GM12878 (cell line): ENCODE measurements at regions not wholly inside any gene's neighbourhood (a gene's known extent, or its start where the extent isn't known, plus 50 kb on each side); places are given as distances from the start of the nearest gene placed in this dataset.

ENCODE experiments used
- ATAC-seq: fragments of 200-7000 bp; cut with Tn5 transposase; 3 replicates; pipeline ENCODE4 v1.9.1; 2020; ENCODE audit warnings: mild to moderate bottlenecking, moderate library complexity
- BruUV-seq: library from RNA; stranded (reverse); fragments of 400-500 nt; replicated peaks from 2 replicates; lab custom pipeline; 2021; lab: Mats Ljungman, UMichigan
- CTCF ChIA-PET: fragments of 300-600 bp; sonication (Branson Sonifier 250); formaldehyde crosslinking; extraction: SDS; loops from one replicate; lab custom pipeline; 2021; ENCODE audit warnings: inconsistent platforms; lab: Yijun Ruan, JAX
- POLR2A ChIA-PET: fragments of 350-600 bp; formaldehyde crosslinking; extraction: SDS; loops from one replicate; lab custom pipeline; 2021; ENCODE audit warnings: inconsistent platforms; lab: Charles Lee
- RAD21 ChIA-PET: fragments of 300-600 bp; sonication (Branson Sonifier 250); formaldehyde crosslinking; loops from one replicate; lab custom pipeline; 2023; ENCODE audit warnings: antibody characterized with exemption; ENCODE audit not compliant: unreplicated experiment; lab: Charles Lee
- SMC1A ChIA-PET: fragments of 300-600 bp; sonication (Branson Sonifier 250); formaldehyde crosslinking; loops from one replicate; lab custom pipeline; 2023; ENCODE audit not compliant: unreplicated experiment, uncharacterized antibody; lab: Charles Lee
- DNase-seq: peaks from one replicate; pipeline ENCODE4 v3.0.0-alpha.2; 2011; ENCODE audit warnings: low read depth, low spot score
- FAIRE-seq: peaks from 3 replicates; lab custom pipeline; 2011; peaks lifted over from hg19 to GRCh38; lab: Jason Lieb, UNC
- H2AFZ ChIP-seq: 2 replicates; pipeline ENCODE4 v1.6.0; 2011; ENCODE audit warnings: low read depth, low read length, control low read depth; ENCODE audit not compliant: control insufficient read depth
- H3K27ac ChIP-seq: 2 replicates; pipeline ENCODE4 v1.5.1; 2011; ENCODE audit warnings: control low read depth; ENCODE audit not compliant: control insufficient read depth, insufficient read depth
- H3K27me3 ChIP-seq, 2 experiments: replicated peaks in 1 of 2; 2 replicates each; pipeline versions ENCODE4 v1.6.0 to v1.6.1; 2011; ENCODE audit warnings: low read length in 1 of 2; ENCODE audit not compliant: control insufficient read depth in 2 of 2, insufficient read depth in 2 of 2
- H3K36me3 ChIP-seq, 2 experiments: 2 replicates each; pipeline ENCODE4 v1.5.1; 2011; ENCODE audit warnings: low read length in 1 of 2; ENCODE audit not compliant: control insufficient read depth in 2 of 2, insufficient read depth in 2 of 2
- H3K4me1 ChIP-seq: 2 replicates; pipeline ENCODE4 v1.6.1; 2011; ENCODE audit warnings: mild to moderate bottlenecking, low read length, moderate library complexity, mixed read lengths; ENCODE audit not compliant: control insufficient read depth, insufficient read depth
- H3K4me2 ChIP-seq: 2 replicates; pipeline ENCODE4 v1.6.0; 2011; ENCODE audit warnings: control low read depth; ENCODE audit not compliant: control insufficient read depth, insufficient read depth
- H3K4me3 ChIP-seq: fragments of 200-600 bp; sonication (generic); 2 replicates; pipeline ENCODE4 v1.5.1; 2016
- H3K79me2 ChIP-seq: 2 replicates; pipeline ENCODE4 v1.6.0; 2011; ENCODE audit warnings: low read length; ENCODE audit not compliant: control insufficient read depth, insufficient read depth
- H3K9ac ChIP-seq: 2 replicates; pipeline ENCODE4 v1.8.0; 2011; ENCODE audit warnings: low read length, control low read depth, mixed read lengths; ENCODE audit not compliant: control insufficient read depth, insufficient read depth
- H3K9me3 ChIP-seq: replicated peaks from 3 replicates; pipeline ENCODE4 v1.5.1; 2011; ENCODE audit warnings: mild to moderate bottlenecking, low read length; ENCODE audit not compliant: control insufficient read depth, insufficient read depth
- H4K20me1 ChIP-seq: 2 replicates; pipeline ENCODE4 v1.6.0; 2011; ENCODE audit not compliant: control insufficient read depth, insufficient read depth
- BCL3 ChIP-seq: IDR thresholded peaks from 2 replicates; pipeline ENCODE4 v1.6.1; 2011; ENCODE audit warnings: borderline replicate concordance, low read depth, mild to moderate bottlenecking, moderate library complexity, low read length; ENCODE audit not compliant: insufficient read depth, poor library complexity, severe bottlenecking
- ESRRA ChIP-seq: IDR thresholded peaks from 2 replicates; pipeline ENCODE4 v1.6.1; 2012; ENCODE audit warnings: mild to moderate bottlenecking, low read length, improper control_type of control experiment
- ETV6 ChIP-seq, 2 experiments: fragments of 450-650 bp in 1 of 2; IDR thresholded peaks in 1 of 2; conservative IDR thresholded peaks in 1 of 2; 2 replicates each; pipeline ENCODE4 v1.6.1; 2014; ENCODE audit warnings: antibody characterized with exemption in 1 of 2, borderline replicate concordance in 1 of 2, low read depth in 1 of 2, mild to moderate bottlenecking in 1 of 2, moderate library complexity in 1 of 2
- JUNB ChIP-seq: IDR thresholded peaks from 2 replicates; pipeline ENCODE4 v1.6.1; 2016; ENCODE audit warnings: antibody characterized with exemption, mild to moderate bottlenecking
- KDM1A ChIP-seq: fragments of 200-600 bp; sonication (generic); IDR thresholded peaks from 2 replicates; pipeline ENCODE4 v1.6.1; 2016; ENCODE audit warnings: borderline replicate concordance
- MEF2B ChIP-seq: fragments of 450-650 bp; IDR thresholded peaks from 2 replicates; pipeline ENCODE4 v1.6.1; 2018; ENCODE audit warnings: mild to moderate bottlenecking, moderate library complexity; ENCODE audit not compliant: partially characterized antibody, poor library complexity, severe bottlenecking
- POU2F2 ChIP-seq: IDR thresholded peaks from 3 replicates; pipeline ENCODE4 v1.6.1; 2011; ENCODE audit warnings: low read depth, mild to moderate bottlenecking, low read length, borderline replicate concordance
- RELA ChIP-seq: fragments of 450-650 bp; IDR thresholded peaks from 2 replicates; pipeline ENCODE4 v1.8.0; 2014; ENCODE audit warnings: borderline replicate concordance; ENCODE audit not compliant: partially characterized antibody
- RUNX3 ChIP-seq: IDR thresholded peaks from 2 replicates; pipeline ENCODE4 v1.6.1; 2012; ENCODE audit warnings: low read length, inconsistent platforms
- SRF ChIP-seq, 2 experiments: IDR thresholded peaks; 2 replicates each; pipeline ENCODE4 v1.6.1; 2011; ENCODE audit warnings: low read depth in 2 of 2, low read length in 2 of 2, mild to moderate bottlenecking in 1 of 2, moderate library complexity in 1 of 2
- YY1 ChIP-seq: IDR thresholded peaks from 2 replicates; pipeline ENCODE4 v1.6.1; 2011; ENCODE audit warnings: low read depth, mild to moderate bottlenecking, low read length
- WGBS: methylation state at CpG from one replicate; pipeline ENCODE4 v1.1.6; 2016; ENCODE audit warnings: low lambda C conversion rate; ENCODE audit not compliant: insufficient replicate concordance, insufficient coverage; ENCODE audit errors: missing lambda C conversion rate; 5-methylcytosine and 5-hydroxymethylcytosine counted together
- in situ Hi-C: fragments of 300-500 bp; cut with MboI; formaldehyde crosslinking; loops from 9 replicates; pipeline ENCODE4 v1.14.3; 2018; ENCODE audit warnings: mixed read lengths
- intact Hi-C: fragments of 100-400 bp; cut with micrococcal nuclease; formaldehyde crosslinking; loops from one replicate; pipeline ENCODE4 v1.14.2; 2022; ENCODE audit not compliant: unreplicated experiment

- FAIRE-seq (no peak), ATAC-seq (no peak), DNase-seq (no peak)
- Histone ChIP-seq H3K27me3 (peaks cover 0 to 2% of the 10 kb centered on the region in 2 experiments; a peak in 2 of 4 replicates), H3K36me3 (no peaks in the 10 kb centered on the region), H2AFZ (no peak overlapping the region), H4K20me1 (no peaks in the 10 kb centered on the region), H3K4me1 (no peaks in the 10 kb centered on the region), H3K4me2 (no peak overlapping the region), H3K27ac (no peak overlapping the region), H3K79me2 (no peaks in the 10 kb centered on the region), H3K9ac (no peak overlapping the region), H3K4me3 (no peak overlapping the region), H3K9me3 (no peaks in the 10 kb centered on the region)
- TF ChIP-seq JUNB (no peak), RELA (no peak), ESRRA (no peak), SRF (IDR thresholded peaks at IDR 0.05; ENCODE audit: low read depth in 2 of 2, low read length in 2 of 2) (no peak), KDM1A (no peak), ETV6 (conservative IDR thresholded peaks at IDR 0.05 in 1 of 2, IDR thresholded peaks at IDR 0.05 in 1 of 2; ENCODE audit: borderline replicate concordance in 1 of 2, low read depth in 1 of 2) (no peak), POU2F2 (no peak), RUNX3 (no peak), YY1 (no peak), BCL3 (no peak), MEF2B (no peak)
- intact Hi-C loops: no loop called here
- POLR2A ChIA-PET: no interaction called here
- in situ Hi-C loops: no loop called here
- CTCF ChIA-PET: interaction anchor here (0.6 kb wide), 1 partner anchor 27 kb away, joined by 3 read pairs; no protein-coding TSS in a partner anchor
- SMC1A ChIA-PET: no interaction called here
- 0% methylated on average over 1 of the region's 1 CpG for WGBS
- no TSS peak for BruUV-seq
- RAD21 ChIA-PET: no interaction called here
Measured at GRCh38 chr2:236744716-236745115, 175.1 kb downstream of the ACKR3 start.
